GM06990 (cell line): ENCODE measurements at regions not wholly inside any gene's neighbourhood (a gene's known extent, or its start where the extent isn't known, plus 50 kb on each side); places are given as distances from the start of the nearest gene placed in this dataset.

Source experiments
- DNase-seq: peaks from one replicate; pipeline ENCODE4 v3.0.0-alpha.2; 2011; ENCODE audit not compliant: insufficient read length; ENCODE audit errors: extremely low read depth
- H3K27me3 ChIP-seq: replicated peaks from 2 replicates; pipeline ENCODE4 v1.6.0; 2011; ENCODE audit warnings: low read length; ENCODE audit not compliant: control insufficient read depth, insufficient read depth
- H3K36me3 ChIP-seq: 2 replicates; pipeline ENCODE4 v1.5.1; 2011; ENCODE audit warnings: low read length; ENCODE audit not compliant: control insufficient read depth, insufficient read depth
- H3K4me3 ChIP-seq: replicated peaks from 2 replicates; pipeline ENCODE4 v1.5.1; 2011; ENCODE audit warnings: low read depth, mild to moderate bottlenecking, control low read depth, low read length
- CTCF ChIP-seq: IDR thresholded peaks from 2 replicates; pipeline ENCODE4 v1.5.1; 2011; ENCODE audit warnings: low read length, control low read depth, mild to moderate bottlenecking, inconsistent platforms; ENCODE audit not compliant: insufficient read depth, poor library complexity, severe bottlenecking

DNA sequence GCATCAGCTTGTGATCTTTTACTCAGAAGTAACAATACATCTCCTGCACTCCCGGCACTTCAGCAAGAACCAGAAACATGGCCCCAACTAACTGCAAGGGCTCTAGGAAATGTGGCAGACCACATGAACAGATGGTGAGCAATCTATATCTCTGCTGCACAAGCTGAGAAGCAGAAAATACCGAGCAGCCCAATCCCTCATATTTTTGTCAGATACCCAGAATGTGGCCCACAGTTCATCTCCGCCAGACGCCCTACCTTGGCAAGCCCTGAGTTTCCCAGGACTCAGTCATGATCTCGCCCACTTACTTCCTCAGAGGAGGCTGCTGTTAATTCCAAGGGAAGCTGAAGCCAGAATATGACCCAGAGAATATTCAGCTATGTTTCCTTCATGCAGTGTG is 63.1 kb upstream of the PHACTR1 start:
- no peak overlapping the region for H3K4me3 ChIP-seq
- no peak for DNase-seq

DNA sequence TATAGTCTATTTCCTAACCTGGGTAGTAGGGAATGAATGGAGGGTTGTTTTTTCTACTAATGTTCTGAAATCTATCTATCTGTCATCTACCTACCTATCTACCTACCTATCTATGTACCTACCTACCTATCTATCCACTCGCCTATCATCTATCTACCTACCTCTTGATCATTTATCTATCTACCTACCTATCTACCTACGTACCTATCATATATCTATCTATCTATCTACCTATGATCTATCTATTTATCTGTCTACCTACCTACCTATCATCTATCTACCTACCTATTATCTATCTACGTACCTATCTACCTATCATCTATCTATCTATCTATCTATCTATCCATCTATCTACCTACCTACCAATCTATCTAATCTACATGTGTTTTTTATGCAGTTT is 62.5 kb upstream of the PHACTR1 start:
- Histone ChIP-seq H3K27me3 (no peaks in the 10 kb centered on the region), H3K36me3 (no peaks in the 10 kb centered on the region), H3K4me3 (no peak overlapping the region)
- DNase-seq = no peak
- TF ChIP-seq CTCF = no peak

More for the DNA sequence above, 63.1 kb upstream of the PHACTR1 start:
- no peaks in the 10 kb centered on the region for H3K36me3 ChIP-seq
- H3K27me3 ChIP-seq = no peaks in the 10 kb centered on the region
- no peak for TF ChIP-seq CTCF

- no peak for TF ChIP-seq CTCF
- DNase-seq = no peak
- no peak overlapping the region for H3K4me3 ChIP-seq
These were observed 62.1 kb upstream of the PHACTR1 start for GRCh38 chr6:12654514-12654913.

GRCh38 chr6:12656906-12657305 is 59.7 kb upstream of the PHACTR1 start:
- no peaks in the 10 kb centered on the region for H3K27me3 ChIP-seq
- H3K36me3 ChIP-seq = no peaks in the 10 kb centered on the region
- no peak overlapping the region for H3K4me3 ChIP-seq
- no peak for TF ChIP-seq CTCF
- DNase-seq = no peak

More at GRCh38 chr6:12654514-12654913, 62.1 kb upstream of the PHACTR1 start:
- no peaks in the 10 kb centered on the region for H3K36me3 ChIP-seq
- H3K27me3 ChIP-seq = no peaks in the 10 kb centered on the region

DNA sequence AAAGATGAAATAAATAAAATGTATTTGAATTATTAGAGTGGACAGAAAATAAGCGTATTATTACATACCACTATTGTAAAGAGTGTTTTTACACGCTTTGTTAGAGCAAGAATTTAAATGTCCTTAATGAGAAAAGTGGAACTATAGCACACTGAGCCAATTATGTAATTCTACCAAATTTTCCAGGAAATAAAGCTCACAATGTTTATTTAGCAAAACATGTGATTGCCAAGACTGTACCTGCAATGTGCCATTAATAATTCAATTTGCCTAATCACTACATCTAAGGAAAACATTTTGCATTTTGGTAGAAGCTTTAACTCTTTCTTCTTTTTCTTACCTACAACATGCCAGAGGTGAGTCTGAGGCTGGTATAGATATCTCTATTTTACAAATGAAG is 58.7 kb upstream of the PHACTR1 start:
- Histone ChIP-seq H3K4me3 (no peak overlapping the region), H3K27me3 (no peaks in the 10 kb centered on the region), H3K36me3 (no peaks in the 10 kb centered on the region)
- no peak for TF ChIP-seq CTCF
- DNase-seq = no peak

- Histone ChIP-seq H3K4me3 (no peak overlapping the region), H3K36me3 (no peaks in the 10 kb centered on the region), H3K27me3 (no peaks in the 10 kb centered on the region)
- TF ChIP-seq CTCF = no peak
- DNase-seq = no peak
These were observed 55.0 kb upstream of the PHACTR1 start for GRCh38 chr6:12661432-12662089.
